Esophagus squamous epithelium (tissue), 4 donors: ENCODE measurements at regions not wholly inside any gene's neighbourhood (a gene's known extent, or its start where the extent isn't known, plus 50 kb on each side); places are given as distances from the start of the nearest gene placed in this dataset.

Experiments
- POLR2A ChIP-seq, 4 donors: fragments of 450-650 bp; IDR thresholded peaks; one replicate each; pipeline ENCODE4 v1.6.1; 2017; ENCODE audit warnings: antibody characterized with exemption in 4 of 4, mild to moderate bottlenecking in 4 of 4, moderate library complexity in 3 of 4
- TF ChIP-seq, protein P1 (sequence below), 6 experiments: fragments of 450-650 bp in 4 of 6; fragments of 200-600 bp in 2 of 6; sonication (generic) in 2 of 6; IDR thresholded peaks; one replicate each; pipeline ENCODE4 v1.5.1; 2016 to 2019; ENCODE audit warnings: antibody characterized with exemption in 6 of 6, mild to moderate bottlenecking in 4 of 6, moderate library complexity in 4 of 6

- TF ChIP-seq POLR2A (IDR thresholded peaks at IDR 0.05): no peak
- TF ChIP-seq, protein P1, sequence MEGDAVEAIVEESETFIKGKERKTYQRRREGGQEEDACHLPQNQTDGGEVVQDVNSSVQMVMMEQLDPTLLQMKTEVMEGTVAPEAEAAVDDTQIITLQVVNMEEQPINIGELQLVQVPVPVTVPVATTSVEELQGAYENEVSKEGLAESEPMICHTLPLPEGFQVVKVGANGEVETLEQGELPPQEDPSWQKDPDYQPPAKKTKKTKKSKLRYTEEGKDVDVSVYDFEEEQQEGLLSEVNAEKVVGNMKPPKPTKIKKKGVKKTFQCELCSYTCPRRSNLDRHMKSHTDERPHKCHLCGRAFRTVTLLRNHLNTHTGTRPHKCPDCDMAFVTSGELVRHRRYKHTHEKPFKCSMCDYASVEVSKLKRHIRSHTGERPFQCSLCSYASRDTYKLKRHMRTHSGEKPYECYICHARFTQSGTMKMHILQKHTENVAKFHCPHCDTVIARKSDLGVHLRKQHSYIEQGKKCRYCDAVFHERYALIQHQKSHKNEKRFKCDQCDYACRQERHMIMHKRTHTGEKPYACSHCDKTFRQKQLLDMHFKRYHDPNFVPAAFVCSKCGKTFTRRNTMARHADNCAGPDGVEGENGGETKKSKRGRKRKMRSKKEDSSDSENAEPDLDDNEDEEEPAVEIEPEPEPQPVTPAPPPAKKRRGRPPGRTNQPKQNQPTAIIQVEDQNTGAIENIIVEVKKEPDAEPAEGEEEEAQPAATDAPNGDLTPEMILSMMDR (IDR thresholded peaks at IDR 0.05): no peak
Measured at GRCh38 chr2:242019344-242019743, 149.8 kb downstream of the RTP5 start.
